ENCODE measurements at regions not wholly inside any gene's neighbourhood (a gene's known extent, or its start where the extent isn't known, plus 50 kb on each side); places are given as distances from the start of the nearest gene placed in this dataset.
"Not testable (repeated sequence)": the region's sequence is repeated elsewhere in the genome, so short reads cannot be mapped to it uniquely, and the experiment has no call there.

DNA sequence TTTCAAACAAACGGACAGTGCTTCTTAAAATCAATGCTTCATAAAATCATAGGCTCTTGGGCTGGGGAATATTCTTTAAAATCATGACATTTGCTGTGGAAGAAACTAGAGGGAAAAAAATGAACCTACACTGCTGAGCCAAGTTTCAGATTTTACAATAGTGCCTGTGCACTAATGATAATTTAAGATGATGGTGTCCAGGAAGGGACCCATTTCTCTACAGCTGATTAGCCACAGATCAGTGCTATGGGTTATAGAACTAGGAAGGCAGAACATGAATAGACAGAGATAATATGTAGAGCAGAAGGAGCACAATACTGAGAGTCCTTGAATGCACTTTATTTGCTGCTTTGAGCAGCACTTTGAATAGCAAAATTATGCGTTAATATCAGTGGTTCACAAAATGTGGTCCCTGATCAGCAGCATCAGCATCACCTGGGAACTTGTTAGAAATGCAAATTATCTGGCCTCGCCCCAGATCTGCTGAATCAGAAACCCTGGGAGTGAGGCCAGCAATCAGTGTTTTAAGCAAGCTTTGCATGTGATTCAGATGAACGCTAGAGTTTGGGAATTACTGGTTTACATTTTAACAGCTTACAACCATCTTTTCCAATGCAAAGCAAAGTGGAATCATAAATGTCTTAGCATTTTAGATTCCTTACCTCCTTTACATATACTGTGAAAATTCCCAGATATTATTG, 135.8 kb upstream of the ANKRD28 start:
- Histone ChIP-seq H3K9ac (ENCODE audit: insufficient read length) (no peak overlapping the region), H3K27ac (no peak overlapping the region), H3K9me3 (ENCODE audit: low read depth, low read length) (no peaks in the 10 kb centered on the region), H3K4me3 (no peak overlapping the region), H3K36me3 (ENCODE audit: insufficient read depth, low read length) (no peaks in the 10 kb centered on the region)
- TF ChIP-seq EZH2 (IDR thresholded peaks at IDR 0.05) (no peak), POLR2AphosphoS5 (IDR thresholded peaks at IDR 0.05; ENCODE audit: borderline replicate concordance, low read depth, low read length) (no peak), FOXP2 (optimal IDR thresholded peaks at IDR 0.05; ENCODE audit: control extremely low read depth, extremely low read length, insufficient read depth) (no peak)
- DNase-seq (ENCODE audit: low read depth, low spot score): no peak

DNA sequence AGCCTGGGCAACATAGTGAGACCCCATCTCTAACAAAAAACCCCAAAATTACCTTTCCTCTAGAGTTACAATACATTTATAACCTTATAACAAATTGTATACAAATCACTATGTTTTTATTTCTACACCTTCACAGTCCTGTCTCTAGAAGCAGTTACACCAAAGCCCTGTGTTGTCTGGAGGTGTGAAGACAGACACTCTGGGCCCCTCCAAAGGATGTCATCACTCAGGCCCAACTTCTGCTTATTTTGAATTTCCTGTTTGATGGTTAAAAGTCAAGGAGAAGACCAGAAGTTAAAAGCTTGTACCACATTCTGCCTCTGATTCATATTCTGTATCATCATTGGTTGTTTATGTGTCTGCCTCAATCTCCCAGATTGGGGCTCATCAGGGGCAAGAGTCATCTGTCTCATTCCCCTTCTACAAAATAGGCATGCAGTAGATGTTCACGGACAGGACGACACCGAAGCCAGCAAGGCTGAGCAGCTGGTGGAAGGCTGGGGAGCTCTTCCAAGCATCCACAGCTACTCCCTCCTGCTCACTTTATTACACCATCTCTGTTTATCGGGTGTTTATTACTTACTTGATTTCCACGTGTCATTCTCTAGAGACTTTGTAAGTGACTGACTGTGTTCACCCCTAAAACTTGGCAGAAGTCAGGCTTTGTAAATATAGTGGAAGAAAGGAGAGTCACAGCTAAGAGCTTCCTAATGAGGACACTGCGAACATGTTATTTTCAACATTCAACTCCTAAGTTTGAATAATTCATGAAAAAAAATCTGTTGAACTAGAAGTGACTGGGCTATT, 136.8 kb upstream of the ANKRD28 start:
- Histone ChIP-seq H3K27ac (no peak overlapping the region), H3K36me3 (ENCODE audit: insufficient read depth, low read length) (no peaks in the 10 kb centered on the region), H3K9ac (ENCODE audit: insufficient read length) (no peak overlapping the region), H3K4me3 (no peak overlapping the region), H3K9me3 (ENCODE audit: low read depth, low read length) (no peaks in the 10 kb centered on the region)
- TF ChIP-seq POLR2AphosphoS5 (IDR thresholded peaks at IDR 0.05; ENCODE audit: borderline replicate concordance, low read depth, low read length) (no peak), FOXP2 (optimal IDR thresholded peaks at IDR 0.05; ENCODE audit: control extremely low read depth, extremely low read length, insufficient read depth) (no peak), EZH2 (IDR thresholded peaks at IDR 0.05) (no peak)
- DNase-seq (ENCODE audit: low read depth, low spot score): no peak

DNA sequence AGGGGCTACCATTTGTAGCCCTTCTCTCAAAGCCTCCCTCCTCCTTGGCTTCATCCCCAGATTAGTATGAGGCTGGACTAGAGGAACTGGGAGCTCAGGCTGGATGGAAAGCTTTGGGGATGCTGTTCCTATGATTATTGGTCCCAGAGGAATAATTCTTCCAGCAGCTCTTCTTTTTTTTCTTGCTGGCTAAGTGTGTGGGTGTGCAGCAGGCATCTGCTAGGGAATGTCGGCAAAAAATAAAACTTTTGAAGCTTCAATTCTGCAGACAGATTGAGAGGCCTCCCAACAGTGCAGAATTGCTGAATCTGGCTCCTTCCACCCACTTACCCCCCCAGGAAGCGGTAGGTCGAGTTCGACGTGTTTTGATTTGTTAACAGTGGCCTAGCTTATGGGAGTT, 138.5 kb upstream of the ANKRD28 start:
- Histone ChIP-seq H3K9me3 (ENCODE audit: low read depth, low read length) (no peaks in the 10 kb centered on the region), H3K36me3 (ENCODE audit: insufficient read depth, low read length) (no peaks in the 10 kb centered on the region), H3K27ac (no peak overlapping the region), H3K4me3 (no peak overlapping the region), H3K9ac (ENCODE audit: insufficient read length) (no peak overlapping the region)
- TF ChIP-seq POLR2AphosphoS5 (IDR thresholded peaks at IDR 0.05; ENCODE audit: borderline replicate concordance, low read depth, low read length): no peak
- TF ChIP-seq EZH2 (IDR thresholded peaks at IDR 0.05): no peak
- TF ChIP-seq FOXP2 (optimal IDR thresholded peaks at IDR 0.05; ENCODE audit: control extremely low read depth, extremely low read length, insufficient read depth): no peak
- no peak for DNase-seq (ENCODE audit: low read depth, low spot score)

GRCh38 chr3:15940641-15941040, 142.9 kb upstream of the ANKRD28 start:
- no peak for TF ChIP-seq POLR2AphosphoS5 (IDR thresholded peaks at IDR 0.05; ENCODE audit: borderline replicate concordance, low read depth, low read length)
- no peak for TF ChIP-seq EZH2 (IDR thresholded peaks at IDR 0.05)
- TF ChIP-seq FOXP2 (optimal IDR thresholded peaks at IDR 0.05; ENCODE audit: control extremely low read depth, extremely low read length, insufficient read depth): no peak
- H3K4me3 ChIP-seq: no peak overlapping the region
- no peaks in the 10 kb centered on the region for H3K36me3 ChIP-seq (ENCODE audit: insufficient read depth, low read length)
- no peak overlapping the region for H3K27ac ChIP-seq
- no peaks in the 10 kb centered on the region for H3K9me3 ChIP-seq (ENCODE audit: low read depth, low read length)
- DNase-seq (ENCODE audit: low read depth, low spot score): no peak
- no peak overlapping the region for H3K9ac ChIP-seq (ENCODE audit: insufficient read length)

- not testable (repeated sequence) for H3K4me3 ChIP-seq; H3K9me3 ChIP-seq (ENCODE audit: low read depth, low read length); H3K9ac ChIP-seq (ENCODE audit: insufficient read length); H3K27ac ChIP-seq; DNase-seq (ENCODE audit: low read depth, low spot score); H3K36me3 ChIP-seq (ENCODE audit: insufficient read depth, low read length)
These were observed 143.7 kb upstream of the ANKRD28 start for GRCh38 chr3:15941457-15941856.

GRCh38 chr3:15941958-15942357, 144.2 kb upstream of the ANKRD28 start:
- Histone ChIP-seq H3K27ac (no peak overlapping the region), H3K4me3 (no peak overlapping the region), H3K9me3 (ENCODE audit: low read depth, low read length) (no peaks in the 10 kb centered on the region), H3K36me3 (ENCODE audit: insufficient read depth, low read length) (no peaks in the 10 kb centered on the region), H3K9ac (ENCODE audit: insufficient read length) (no peak overlapping the region)
- DNase-seq (ENCODE audit: low read depth, low spot score): no peak
- no peak for TF ChIP-seq POLR2AphosphoS5 (IDR thresholded peaks at IDR 0.05; ENCODE audit: borderline replicate concordance, low read depth, low read length)

GRCh38 chr3:15942462-15942861, 144.7 kb upstream of the ANKRD28 start:
- H3K36me3 ChIP-seq (ENCODE audit: insufficient read depth, low read length): no peaks in the 10 kb centered on the region
- TF ChIP-seq POLR2AphosphoS5 (IDR thresholded peaks at IDR 0.05; ENCODE audit: borderline replicate concordance, low read depth, low read length) (no peak), EZH2 (IDR thresholded peaks at IDR 0.05) (no peak), FOXP2 (optimal IDR thresholded peaks at IDR 0.05; ENCODE audit: control extremely low read depth, extremely low read length, insufficient read depth) (no peak)
- H3K27ac ChIP-seq: no peak overlapping the region
- no peaks in the 10 kb centered on the region for H3K9me3 ChIP-seq (ENCODE audit: low read depth, low read length)
- no peak overlapping the region for H3K4me3 ChIP-seq
- DNase-seq (ENCODE audit: low read depth, low spot score): no peak
- H3K9ac ChIP-seq (ENCODE audit: insufficient read length): no peak overlapping the region

DNA sequence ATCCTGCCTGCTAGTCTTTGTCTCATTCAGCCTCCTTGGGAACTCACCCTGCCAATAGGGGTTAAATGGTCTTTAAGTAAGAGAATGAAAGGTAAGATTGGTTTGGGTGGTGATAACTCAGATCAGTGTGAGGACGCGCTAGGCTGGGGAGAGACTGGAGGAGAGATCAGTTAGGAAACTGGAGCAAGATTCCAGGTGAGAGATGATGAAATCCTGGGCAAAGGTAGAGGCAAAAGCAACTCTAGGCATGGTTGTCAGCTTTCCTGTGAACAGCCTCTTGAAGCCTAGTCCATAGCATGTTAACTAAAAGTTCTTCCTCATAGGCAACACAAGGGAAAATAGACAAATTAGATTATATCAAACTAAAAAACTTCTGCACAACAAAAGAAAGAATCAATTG, 145.2 kb upstream of the ANKRD28 start:
- TF ChIP-seq POLR2AphosphoS5 (IDR thresholded peaks at IDR 0.05; ENCODE audit: borderline replicate concordance, low read depth, low read length) (no peak), FOXP2 (optimal IDR thresholded peaks at IDR 0.05; ENCODE audit: control extremely low read depth, extremely low read length, insufficient read depth) (no peak), EZH2 (IDR thresholded peaks at IDR 0.05) (no peak)
- H3K27ac ChIP-seq: no peak overlapping the region
- no peak for DNase-seq (ENCODE audit: low read depth, low spot score)
- no peaks in the 10 kb centered on the region for H3K9me3 ChIP-seq (ENCODE audit: low read depth, low read length)
- H3K9ac ChIP-seq (ENCODE audit: insufficient read length): no peak overlapping the region
- H3K4me3 ChIP-seq: no peak overlapping the region
- no peaks in the 10 kb centered on the region for H3K36me3 ChIP-seq (ENCODE audit: insufficient read depth, low read length)

GRCh38 chr3:15948388-15948787, 150.6 kb upstream of the ANKRD28 start:
- no peak overlapping the region for H3K9ac ChIP-seq (ENCODE audit: insufficient read length)
- no peaks in the 10 kb centered on the region for H3K9me3 ChIP-seq (ENCODE audit: low read depth, low read length)
- no peaks in the 10 kb centered on the region for H3K36me3 ChIP-seq (ENCODE audit: insufficient read depth, low read length)
- no peak for TF ChIP-seq EZH2 (IDR thresholded peaks at IDR 0.05)
- TF ChIP-seq POLR2AphosphoS5 (IDR thresholded peaks at IDR 0.05; ENCODE audit: borderline replicate concordance, low read depth, low read length): no peak
- DNase-seq (ENCODE audit: low read depth, low spot score): no peak
- no peak overlapping the region for H3K4me3 ChIP-seq
- H3K27ac ChIP-seq: no peak overlapping the region

Data from SK-N-MC (cell line).